HepG2 (cell line): ENCODE measurements at regions not wholly inside any gene's neighbourhood (a gene's known extent, or its start where the extent isn't known, plus 50 kb on each side); places are given as distances from the start of the nearest gene placed in this dataset.

Experiments used
- ATRX ChIP-seq: sonication (generic); formaldehyde crosslinking; IDR thresholded peaks from 2 replicates; pipeline ENCODE4 v1.4.0; 2020; ENCODE audit warnings: missing genetic modification reagents, borderline replicate concordance
- HDAC6 ChIP-seq: fragments of 200-600 bp; sonication (generic); IDR thresholded peaks from 2 replicates; pipeline ENCODE4 v1.7.0; 2017; ENCODE audit warnings: mild to moderate bottlenecking, antibody characterized with exemption, low read length, low read depth
- JDP2 ChIP-seq: sonication (generic); formaldehyde crosslinking; IDR thresholded peaks from 2 replicates; pipeline ENCODE4 v1.8.1; 2022; ENCODE audit warnings: missing genetic modification reagents, borderline replicate concordance
- JUND ChIP-seq: sonication (generic); formaldehyde crosslinking; IDR thresholded peaks from 2 replicates; pipeline ENCODE4 v1.8.0; 2022; ENCODE audit warnings: mild to moderate bottlenecking, missing genetic modification reagents
- NR2F2 ChIP-seq: IDR thresholded peaks from 2 replicates; pipeline ENCODE4 v1.6.1; 2012; ENCODE audit warnings: low read depth, inconsistent platforms, borderline replicate concordance
- SKIL ChIP-seq: sonication (generic); formaldehyde crosslinking; IDR thresholded peaks from 2 replicates; pipeline ENCODE4 v1.8.0; 2022; ENCODE audit warnings: missing genetic modification reagents, mild to moderate bottlenecking, moderate library complexity, borderline replicate concordance
- SRY ChIP-seq: sonication (generic); formaldehyde crosslinking; IDR thresholded peaks from 2 replicates; pipeline ENCODE4 v1.8.0; 2022; ENCODE audit warnings: mild to moderate bottlenecking, missing genetic modification reagents
- ZFY ChIP-seq: sonication (generic); formaldehyde crosslinking; IDR thresholded peaks from 2 replicates; pipeline ENCODE4 v1.4.0; 2020; ENCODE audit warnings: missing genetic modification reagents
- ZHX2 ChIP-seq, 2 experiments: sonication (generic) in 1 of 2; formaldehyde crosslinking in 1 of 2; IDR thresholded peaks; 2 replicates each; pipeline versions ENCODE4 v1.6.1 to v1.9.0; 2014 to 2022; ENCODE audit warnings: antibody characterized with exemption in 1 of 2, borderline replicate concordance in 1 of 2, inconsistent platforms in 1 of 2, low read depth in 1 of 2, missing genetic modification reagents in 1 of 2
- ZNF331 ChIP-seq: sonication (generic); formaldehyde crosslinking; IDR thresholded peaks from 2 replicates; pipeline ENCODE4 v1.4.0; 2020; ENCODE audit warnings: missing genetic modification reagents
- TF ChIP-seq, protein P1 (sequence below): sonication (generic); formaldehyde crosslinking; IDR thresholded peaks from 2 replicates; pipeline ENCODE4 v1.4.0; 2020; ENCODE audit warnings: mild to moderate bottlenecking, missing genetic modification reagents

DNA sequence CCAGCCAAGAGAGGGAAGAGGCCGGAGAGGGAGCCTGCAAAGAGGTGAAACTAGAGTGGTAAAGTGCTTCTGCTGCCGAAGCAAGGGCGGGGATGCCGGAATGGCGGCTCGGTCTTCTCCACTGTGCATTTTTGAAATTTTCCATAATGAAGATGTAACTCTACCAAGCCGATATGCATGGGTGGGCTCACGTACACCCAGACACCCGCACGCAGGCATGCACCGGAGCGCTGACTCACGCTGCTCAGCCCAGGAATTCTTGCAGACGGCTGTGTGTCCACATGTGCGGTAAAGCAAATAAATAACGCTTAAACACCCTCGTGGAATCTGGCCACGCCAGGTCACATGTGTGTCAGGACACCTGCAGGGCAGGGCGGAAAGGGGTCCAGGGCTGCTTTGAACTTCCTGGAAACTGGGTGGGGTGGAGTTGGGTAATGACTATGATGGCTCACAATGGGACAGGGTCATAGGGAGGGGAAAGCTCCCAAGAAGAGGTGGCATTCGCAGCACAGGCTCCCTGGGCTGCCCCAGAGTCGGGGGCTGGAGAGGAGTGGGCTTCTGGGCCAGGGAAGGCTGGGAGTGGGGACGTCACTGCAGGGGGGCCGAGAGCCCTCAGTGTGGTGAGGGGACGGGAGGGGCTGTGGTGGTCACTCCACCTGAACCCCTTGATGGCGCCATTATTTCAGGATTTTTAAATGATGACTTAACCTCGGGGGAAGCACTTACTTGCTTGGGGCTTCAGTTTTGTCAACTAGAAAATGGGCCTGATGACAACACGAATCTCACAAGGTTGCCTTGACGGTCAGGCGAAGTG, 265.5 kb downstream of the PARN start (continued):
- peak; percentile 100 for TF ChIP-seq SKIL (CRISPR knock-in tag)
- peak; percentile 97 for TF ChIP-seq JUND (CRISPR knock-in tag)
- TF ChIP-seq, protein P1, sequence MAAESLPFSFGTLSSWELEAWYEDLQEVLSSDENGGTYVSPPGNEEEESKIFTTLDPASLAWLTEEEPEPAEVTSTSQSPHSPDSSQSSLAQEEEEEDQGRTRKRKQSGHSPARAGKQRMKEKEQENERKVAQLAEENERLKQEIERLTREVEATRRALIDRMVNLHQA (CRISPR knock-in tag): peak; percentile 66; the same call in 1 of the 2 replicates
- no peak for TF ChIP-seq ATRX (CRISPR knock-in tag)
- 0 out of 2 replicates have a peak, but pooled peaks have one; percentile 74 for TF ChIP-seq NR2F2
- TF ChIP-seq ZFY (CRISPR knock-in tag): no peak
- no peak; the same call in 1 of the 2 replicates for TF ChIP-seq JDP2 (CRISPR knock-in tag)
- peak; percentile 90 for TF ChIP-seq ZHX2 (IDR thresholded peaks at IDR 0.05; ENCODE audit: low read depth)
- no peak for TF ChIP-seq ZHX2 (CRISPR knock-in tag; IDR thresholded peaks at IDR 0.05; ENCODE audit: borderline replicate concordance)
- no peak for TF ChIP-seq HDAC6
- 0 out of 2 replicates have a peak, but pooled peaks have one; percentile 56 for TF ChIP-seq SRY (CRISPR knock-in tag)
- TF ChIP-seq ZNF331 (CRISPR knock-in tag): peak; percentile 90; the same call in 1 of the 2 replicates
